ENCODE measurements at regions not wholly inside any gene's neighbourhood (a gene's known extent, or its start where the extent isn't known, plus 50 kb on each side); places are given as distances from the start of the nearest gene placed in this dataset.

- no peak overlapping the region for H3K4me3 Mint-ChIP-seq
- no peak overlapping the region for H2AFZ ChIP-seq (ENCODE audit: insufficient read depth, low read depth, low read length, poor library complexity, severe bottlenecking)
- H3K27ac ChIP-seq (ENCODE audit: low read length in 2 of 2): no peak overlapping the region
- TF ChIP-seq EZH2 (IDR thresholded peaks at IDR 0.05; ENCODE audit: borderline replicate concordance, insufficient read depth, low read depth, low read length, poor library complexity, severe bottlenecking): no peak
- TF ChIP-seq, protein P1, sequence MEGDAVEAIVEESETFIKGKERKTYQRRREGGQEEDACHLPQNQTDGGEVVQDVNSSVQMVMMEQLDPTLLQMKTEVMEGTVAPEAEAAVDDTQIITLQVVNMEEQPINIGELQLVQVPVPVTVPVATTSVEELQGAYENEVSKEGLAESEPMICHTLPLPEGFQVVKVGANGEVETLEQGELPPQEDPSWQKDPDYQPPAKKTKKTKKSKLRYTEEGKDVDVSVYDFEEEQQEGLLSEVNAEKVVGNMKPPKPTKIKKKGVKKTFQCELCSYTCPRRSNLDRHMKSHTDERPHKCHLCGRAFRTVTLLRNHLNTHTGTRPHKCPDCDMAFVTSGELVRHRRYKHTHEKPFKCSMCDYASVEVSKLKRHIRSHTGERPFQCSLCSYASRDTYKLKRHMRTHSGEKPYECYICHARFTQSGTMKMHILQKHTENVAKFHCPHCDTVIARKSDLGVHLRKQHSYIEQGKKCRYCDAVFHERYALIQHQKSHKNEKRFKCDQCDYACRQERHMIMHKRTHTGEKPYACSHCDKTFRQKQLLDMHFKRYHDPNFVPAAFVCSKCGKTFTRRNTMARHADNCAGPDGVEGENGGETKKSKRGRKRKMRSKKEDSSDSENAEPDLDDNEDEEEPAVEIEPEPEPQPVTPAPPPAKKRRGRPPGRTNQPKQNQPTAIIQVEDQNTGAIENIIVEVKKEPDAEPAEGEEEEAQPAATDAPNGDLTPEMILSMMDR (IDR thresholded peaks at IDR 0.05): no peak
- H3K4me1 ChIP-seq (ENCODE audit: control insufficient read depth in 2 of 2, insufficient read depth in 2 of 2, low read length in 2 of 2): no peaks in the 10 kb centered on the region
- no peak overlapping the region for H3K4me3 ChIP-seq (ENCODE audit: control extremely low read depth in 1 of 5, extremely low read depth in 1 of 5, insufficient read depth in 1 of 5, low read depth in 2 of 5, low read length in 4 of 5)
- no peaks in the 10 kb centered on the region for H4K20me1 ChIP-seq (ENCODE audit: control insufficient read depth, insufficient read depth, low read length, poor library complexity, severe bottlenecking)
- no peaks in the 10 kb centered on the region for H3K9me3 Mint-ChIP-seq (ENCODE audit: insufficient read depth)
- no peaks in the 10 kb centered on the region for H3K9me3 ChIP-seq (ENCODE audit: control extremely low read depth in 1 of 3, control insufficient read depth in 2 of 3, insufficient read depth in 1 of 3, low read length in 2 of 3)
- H3K27me3 Mint-ChIP-seq: no peaks in the 10 kb centered on the region
- no peak overlapping the region for H3K4me2 ChIP-seq (replicated peaks; ENCODE audit: low read depth, low read length, poor library complexity, severe bottlenecking)
- WGBS (ENCODE audit: insufficient coverage): 95% methylated on average over 6 of the region's 8 CpGs
- intact Hi-C loops (cut with micrococcal nuclease): no loop called here
- H3K36me3 ChIP-seq (replicated peaks in 1 of 2; ENCODE audit: control extremely low read depth in 1 of 2, control insufficient read depth in 1 of 2, extremely low read depth in 1 of 2, insufficient read depth in 2 of 2, low read length in 1 of 2): no peaks in the 10 kb centered on the region
- H3K79me2 ChIP-seq (ENCODE audit: control insufficient read depth, insufficient read depth, low read length): no peaks in the 10 kb centered on the region
- no peak overlapping the region for H3K9ac ChIP-seq (ENCODE audit: low read length)
- no peak for DNase-seq
- POLR2A ChIA-PET: no interaction called here
- CTCF ChIA-PET: no interaction called here
- no peak overlapping the region for H3K27ac Mint-ChIP-seq
- H3K27me3 ChIP-seq (replicated peaks in 1 of 4; ENCODE audit: control extremely low read depth in 1 of 4, control insufficient read depth in 3 of 4, insufficient read depth in 4 of 4, low read length in 3 of 4): no peaks in the 10 kb centered on the region
- no peak for ATAC-seq (ENCODE audit: low read depth)
- H3K4me1 Mint-ChIP-seq: no peaks in the 10 kb centered on the region
These were observed 165.1 kb upstream of the MGAT4C start for GRCh38 chr12:86421333-86421732.

- Histone ChIP-seq H3K27ac (ENCODE audit: low read length in 2 of 2) (no peak overlapping the region), H3K9me3 (ENCODE audit: control extremely low read depth in 1 of 3, control insufficient read depth in 2 of 3, insufficient read depth in 1 of 3, low read length in 2 of 3) (no peaks in the 10 kb centered on the region), H3K4me3 (ENCODE audit: control extremely low read depth in 1 of 5, extremely low read depth in 1 of 5, insufficient read depth in 1 of 5, low read depth in 2 of 5, low read length in 4 of 5) (no peak overlapping the region), H3K4me2 (replicated peaks; ENCODE audit: low read depth, low read length, poor library complexity, severe bottlenecking) (no peak overlapping the region), H3K27me3 (replicated peaks in 1 of 4; ENCODE audit: control extremely low read depth in 1 of 4, control insufficient read depth in 3 of 4, insufficient read depth in 4 of 4, low read length in 3 of 4) (no peaks in the 10 kb centered on the region), H2AFZ (ENCODE audit: insufficient read depth, low read depth, low read length, poor library complexity, severe bottlenecking) (no peak overlapping the region), H3K4me1 (ENCODE audit: control insufficient read depth in 2 of 2, insufficient read depth in 2 of 2, low read length in 2 of 2) (no peaks in the 10 kb centered on the region), H4K20me1 (ENCODE audit: control insufficient read depth, insufficient read depth, low read length, poor library complexity, severe bottlenecking) (no peaks in the 10 kb centered on the region), H3K9ac (ENCODE audit: low read length) (no peak overlapping the region), H3K79me2 (ENCODE audit: control insufficient read depth, insufficient read depth, low read length) (no peaks in the 10 kb centered on the region), H3K36me3 (replicated peaks in 1 of 2; ENCODE audit: control extremely low read depth in 1 of 2, control insufficient read depth in 1 of 2, extremely low read depth in 1 of 2, insufficient read depth in 2 of 2, low read length in 1 of 2) (no peaks in the 10 kb centered on the region)
- WGBS (ENCODE audit: insufficient coverage): no CpG with 5 or more reads among the region's 3 CpGs
- TF ChIP-seq EZH2 (IDR thresholded peaks at IDR 0.05; ENCODE audit: borderline replicate concordance, insufficient read depth, low read depth, low read length, poor library complexity, severe bottlenecking): no peak
- TF ChIP-seq, protein P1 (IDR thresholded peaks at IDR 0.05): no peak
- ChIA-PET POLR2A (no interaction called here), CTCF (no interaction called here)
- intact Hi-C loops (cut with micrococcal nuclease): no loop called here
- Mint-ChIP-seq H3K9me3 (ENCODE audit: insufficient read depth) (peaks cover 8% of the 10 kb centered on the region), H3K4me3 (no peak overlapping the region), H3K27ac (no peak overlapping the region), H3K4me1 (no peaks in the 10 kb centered on the region), H3K27me3 (no peaks in the 10 kb centered on the region)
- no peak for ATAC-seq (ENCODE audit: low read depth)
- DNase-seq: no peak
These were observed 158.0 kb upstream of the MGAT4C start for GRCh38 chr12:86414201-86414600.

Measured in B cell (primary cell).